SU-DHL-6 (cell line): ENCODE measurements at regions not wholly inside any gene's neighbourhood (a gene's known extent, or its start where the extent isn't known, plus 50 kb on each side); places are given as distances from the start of the nearest gene placed in this dataset.

ENCODE experiments used
- H2AFZ ChIP-seq: fragments of 200-600 bp; sonication (generic); 2 replicates; pipeline ENCODE4 v1.6.1; 2014; ENCODE audit warnings: low read depth, mild to moderate bottlenecking, moderate library complexity, mixed read lengths, antibody characterized with exemption, low read length; ENCODE audit not compliant: severe bottlenecking
- H3F3A ChIP-seq: fragments of 200-600 bp; shearing (Covaris generic); 2 replicates; pipeline ENCODE4 v1.6.0; 2016; ENCODE audit warnings: antibody characterized with exemption, mild to moderate bottlenecking; ENCODE audit not compliant: insufficient read depth
- H3K27ac ChIP-seq: fragments of 200-600 bp; sonication (generic); 2 replicates; pipeline ENCODE4 v1.5.1; 2016; ENCODE audit warnings: low read depth, mild to moderate bottlenecking, low read length, moderate library complexity, mixed read lengths
- H3K27me3 ChIP-seq: fragments of 200-600 bp; sonication (generic), shearing (Covaris generic); 2 replicates; pipeline ENCODE4 v1.6.0; 2014; ENCODE audit warnings: mild to moderate bottlenecking, low read length
- H3K36me3 ChIP-seq: fragments of 200-600 bp; sonication (generic); 2 replicates; pipeline ENCODE4 v1.6.1; 2014; ENCODE audit warnings: mild to moderate bottlenecking, low read length, mixed read lengths
- H3K4me2 ChIP-seq: fragments of 300-600, 200-600 bp; shearing (Covaris generic), sonication (generic); 2 replicates; pipeline ENCODE4 v1.6.0; 2014; ENCODE audit warnings: low read length, low read depth, mild to moderate bottlenecking; ENCODE audit not compliant: poor library complexity, severe bottlenecking
- H3K4me3 ChIP-seq: fragments of 200-600 bp; sonication (generic); 2 replicates; pipeline ENCODE4 v1.5.1; 2014; ENCODE audit warnings: antibody characterized with exemption, low read length, mild to moderate bottlenecking, mixed read lengths; ENCODE audit not compliant: insufficient read depth, poor library complexity, severe bottlenecking
- H3K79me2 ChIP-seq: fragments of 200-600 bp; sonication (generic); 2 replicates; pipeline ENCODE4 v1.6.1; 2014; ENCODE audit warnings: mild to moderate bottlenecking, low read length, moderate library complexity; ENCODE audit not compliant: insufficient read depth
- H3K9ac ChIP-seq: fragments of 200-600 bp; sonication (generic); 2 replicates; pipeline ENCODE4 v1.7.0; 2014; ENCODE audit warnings: mild to moderate bottlenecking, low read length
- H3K9me2 ChIP-seq: fragments of 200-600 bp; sonication (generic); replicated peaks from 2 replicates; pipeline ENCODE4 v1.6.1; 2014; ENCODE audit warnings: low read length; ENCODE audit not compliant: insufficient read depth
- H3K9me3 ChIP-seq: fragments of 200-600 bp; sonication (generic); 2 replicates; pipeline ENCODE4 v1.6.1; 2014; ENCODE audit warnings: low read length, mixed read lengths; ENCODE audit not compliant: insufficient read depth
- H4K20me1 ChIP-seq: fragments of 200-600 bp; sonication (generic); 2 replicates; pipeline ENCODE4 v1.6.1; 2014; ENCODE audit warnings: low read depth, mild to moderate bottlenecking, antibody characterized with exemption, low read length, moderate library complexity, mixed read lengths
- CTCF ChIP-seq: fragments of 200-600 bp; sonication (generic); IDR thresholded peaks from one replicate; pipeline ENCODE4 v1.5.1; 2017; ENCODE audit warnings: antibody characterized with exemption, mild to moderate bottlenecking, low read length, moderate library complexity; ENCODE audit not compliant: insufficient read depth, poor library complexity, severe bottlenecking
- EZH2phosphoT487 ChIP-seq: fragments of 200-600 bp; sonication (generic), shearing (Covaris generic); conservative IDR thresholded peaks from 2 replicates; pipeline ENCODE4 v1.6.1; 2018; ENCODE audit warnings: mild to moderate bottlenecking, antibody characterized with exemption, low read length, moderate library complexity, mixed read lengths

DNA sequence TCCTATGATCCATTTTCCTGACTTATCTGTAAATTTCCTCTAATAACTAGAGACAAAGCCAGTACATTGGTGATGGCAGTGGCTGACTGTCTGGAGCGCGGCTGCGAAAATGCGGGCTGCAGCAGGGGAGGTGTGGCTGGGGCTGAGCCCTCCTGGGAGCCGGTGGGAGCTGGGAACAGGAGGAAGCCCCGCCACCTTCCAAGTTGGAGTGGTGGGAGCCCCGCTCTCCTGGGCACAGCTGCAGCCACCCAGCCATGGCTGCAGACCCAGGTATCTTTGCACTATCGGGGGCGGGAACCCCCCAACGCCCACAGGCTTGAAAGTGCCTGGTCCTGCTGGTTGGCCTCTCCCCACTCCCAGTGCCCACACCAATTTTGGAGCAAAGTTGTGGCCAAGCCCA lies 633.0 kb upstream of the TMEFF2 start:
- H4K20me1 ChIP-seq, result no peaks in the 10 kb centered on the region
- no peaks in the 10 kb centered on the region for H3K79me2 ChIP-seq
- H2AFZ ChIP-seq, result no peak overlapping the region
- no peaks in the 10 kb centered on the region for H3K9me2 ChIP-seq
- H3K4me3 ChIP-seq, result no peak overlapping the region
- no peaks in the 10 kb centered on the region for H3K9me3 ChIP-seq
- no peak overlapping the region for H3K4me2 ChIP-seq
- no peak overlapping the region for H3K9ac ChIP-seq
- no peaks in the 10 kb centered on the region for H3F3A ChIP-seq
- no peak for TF ChIP-seq EZH2phosphoT487
- no peak for TF ChIP-seq CTCF
- no peaks in the 10 kb centered on the region for H3K27me3 ChIP-seq
- no peak overlapping the region for H3K27ac ChIP-seq
- H3K36me3 ChIP-seq, result no peaks in the 10 kb centered on the region

DNA sequence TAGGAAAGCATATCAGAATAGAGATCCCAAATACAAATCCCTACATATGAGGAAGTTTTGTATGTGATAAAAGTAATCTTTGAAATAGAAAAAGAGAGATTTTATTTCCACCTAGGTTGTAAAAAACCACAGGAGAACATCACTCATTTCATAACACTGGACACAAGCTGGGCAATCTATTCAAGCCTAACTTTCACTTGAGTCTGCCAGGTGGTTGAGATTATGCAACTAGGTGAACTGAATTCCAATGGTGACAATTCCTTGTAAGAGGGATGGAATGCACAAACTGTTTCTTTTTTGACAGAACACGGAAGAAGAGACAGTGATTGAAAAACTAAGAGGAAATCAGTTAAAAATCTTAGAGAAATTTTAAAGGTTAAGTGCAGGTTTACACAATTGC lies 619.6 kb upstream of the TMEFF2 start:
- H3K4me3 ChIP-seq, result no peak overlapping the region
- H3K36me3 ChIP-seq, result no peaks in the 10 kb centered on the region
- no peaks in the 10 kb centered on the region for H3F3A ChIP-seq
- H3K79me2 ChIP-seq, result no peaks in the 10 kb centered on the region
- no peaks in the 10 kb centered on the region for H3K27me3 ChIP-seq
- no peaks in the 10 kb centered on the region for H3K9me3 ChIP-seq
- H3K9me2 ChIP-seq, result no peaks in the 10 kb centered on the region
- H4K20me1 ChIP-seq, result no peaks in the 10 kb centered on the region
- no peak overlapping the region for H2AFZ ChIP-seq
- H3K4me2 ChIP-seq, result no peak overlapping the region
- H3K9ac ChIP-seq, result no peak overlapping the region
- H3K27ac ChIP-seq, result no peak overlapping the region
- no peak for TF ChIP-seq EZH2phosphoT487
- TF ChIP-seq CTCF, result no peak

- H4K20me1 ChIP-seq, result no peaks in the 10 kb centered on the region
- H3K27ac ChIP-seq, result no peak overlapping the region
- H3K9me2 ChIP-seq, result no peaks in the 10 kb centered on the region
- TF ChIP-seq EZH2phosphoT487 (no peak), CTCF (no peak)
- no peak overlapping the region for H3K9ac ChIP-seq
- H3K9me3 ChIP-seq, result no peaks in the 10 kb centered on the region
- no peak overlapping the region for H3K4me2 ChIP-seq
- H3K4me3 ChIP-seq, result no peak overlapping the region
- H3F3A ChIP-seq, result no peaks in the 10 kb centered on the region
- no peaks in the 10 kb centered on the region for H3K36me3 ChIP-seq
- no peak overlapping the region for H2AFZ ChIP-seq
- no peaks in the 10 kb centered on the region for H3K79me2 ChIP-seq
- no peaks in the 10 kb centered on the region for H3K27me3 ChIP-seq
Measured at GRCh38 chr2:192813341-192813740, 618.6 kb upstream of the TMEFF2 start.

GRCh38 chr2:192809173-192809572 lies 614.4 kb upstream of the TMEFF2 start:
- Histone ChIP-seq H2AFZ (no peak overlapping the region), H3K4me2 (no peak overlapping the region), H3K27ac (no peak overlapping the region), H3K4me3 (no peak overlapping the region), H3K9me3 (no peaks in the 10 kb centered on the region), H3K79me2 (no peaks in the 10 kb centered on the region), H3F3A (no peaks in the 10 kb centered on the region), H3K9me2 (0 out of 2 replicates have a peak, but pooled peaks cover 3% of the 10 kb centered on the region), H4K20me1 (no peaks in the 10 kb centered on the region), H3K9ac (no peak overlapping the region), H3K36me3 (no peaks in the 10 kb centered on the region), H3K27me3 (no peaks in the 10 kb centered on the region)
- TF ChIP-seq EZH2phosphoT487 (no peak), CTCF (no peak)
